ENCODE measurements at regions not wholly inside any gene's neighbourhood (a gene's known extent, or its start where the extent isn't known, plus 50 kb on each side); places are given as distances from the start of the nearest gene placed in this dataset.

- no peak overlapping the region for H3K4me3 ChIP-seq (replicated peaks in 1 of 3; ENCODE audit: insufficient read depth in 1 of 3, low read depth in 1 of 3, low read length in 3 of 3)
- BruUV-seq (replicated peaks) = no TSS peak
- POLR2A ChIA-PET = no interaction called here
- no peaks in the 10 kb centered on the region for H3K79me2 ChIP-seq (ENCODE audit: control insufficient read depth, insufficient read depth, low read length)
- H3K9me1 ChIP-seq (replicated peaks; ENCODE audit: control insufficient read depth, extremely low read depth, insufficient read depth, low read length) = no peaks in the 10 kb centered on the region
- no peak for TF ChIP-seq MAX (IDR thresholded peaks at IDR 0.05; ENCODE audit: insufficient read depth, insufficient read length)
- TF ChIP-seq JUN (IDR thresholded peaks at IDR 0.05; ENCODE audit: borderline replicate concordance, insufficient read depth, insufficient read length, low read depth) = no peak
- no peak for TF ChIP-seq GATA2 (IDR thresholded peaks at IDR 0.05; ENCODE audit: insufficient read depth, insufficient read length, low read depth, low read length)
- TF ChIP-seq CTCF (IDR thresholded peaks at IDR 0.05; ENCODE audit: extremely low read depth in 1 of 2, insufficient read depth in 1 of 2, low read depth in 1 of 2, low read length in 2 of 2) = no peak
- no peak for TF ChIP-seq POLR2A (IDR thresholded peaks at IDR 0.05; ENCODE audit: low read depth, low read length)
- TF ChIP-seq EZH2 (IDR thresholded peaks at IDR 0.05; ENCODE audit: borderline replicate concordance, low read depth, low read length, severe bottlenecking) = no peak
- no peaks in the 10 kb centered on the region for H3K36me3 ChIP-seq (ENCODE audit: control insufficient read depth in 2 of 2, extremely low read depth in 1 of 2, insufficient read depth in 2 of 2, low read length in 2 of 2)
- no peaks in the 10 kb centered on the region for H4K20me1 ChIP-seq (replicated peaks; ENCODE audit: control insufficient read depth, extremely low read depth, insufficient read depth, low read length)
- peaks cover 4% of the 10 kb centered on the region for H3K9me3 ChIP-seq (replicated peaks; ENCODE audit: control insufficient read depth, insufficient read depth, low read length)
- DNase-seq (ENCODE audit: low read depth, low spot score) = no peak
- no peak for FAIRE-seq
- H3K27ac ChIP-seq (ENCODE audit: insufficient read depth, low read depth, low read length) = no peak overlapping the region
- CTCF ChIA-PET = no interaction called here
- dilution Hi-C loops (cut with MboI; ENCODE audit: extremely low pct_ligation_motif_present, low sequenced_read_pairs) (no loop called here), intact Hi-C loops (cut with micrococcal nuclease) (no loop called here)
- no peak overlapping the region for H2AFZ ChIP-seq (ENCODE audit: low read depth, low read length)
- H3K27me3 ChIP-seq (ENCODE audit: control insufficient read depth in 2 of 2, insufficient read depth in 2 of 2, low read length in 2 of 2) = no peaks in the 10 kb centered on the region
- H3K4me1 ChIP-seq (ENCODE audit: control insufficient read depth, extremely low read depth, insufficient read depth, low read length) = no peaks in the 10 kb centered on the region
- H3K4me2 ChIP-seq (ENCODE audit: insufficient read depth, low read length) = no peak overlapping the region
- no peak overlapping the region for H3K9ac ChIP-seq (replicated peaks; ENCODE audit: extremely low read depth, insufficient read depth, low read length)
These were observed 451.3 kb downstream of the GPAM start for GRCh38 chr10:111732166-111732785.

Measured in endothelial cell of umbilical vein (primary cell).